Osteocyte (in vitro differentiated cells): ENCODE measurements at regions not wholly inside any gene's neighbourhood (a gene's known extent, or its start where the extent isn't known, plus 50 kb on each side); places are given as distances from the start of the nearest gene placed in this dataset.

Experiments
- DNase-seq: peaks from one replicate; pipeline ENCODE4 v3.0.0; 2021; ENCODE audit warnings: mixed read lengths; ENCODE audit not compliant: unreplicated experiment; ENCODE audit errors: extremely low spot score
- H3K27ac Mint-ChIP-seq: one replicate; pipeline ENCODE4 v1.8.0; 2021; ENCODE audit warnings: mild to moderate bottlenecking, mixed read lengths; ENCODE audit not compliant: unreplicated experiment
- H3K27me3 Mint-ChIP-seq: one replicate; pipeline ENCODE4 v1.8.0; 2021; ENCODE audit warnings: mixed read lengths; ENCODE audit not compliant: unreplicated experiment
- H3K36me3 Mint-ChIP-seq: one replicate; pipeline ENCODE4 v1.8.0; 2021; ENCODE audit warnings: mixed read lengths; ENCODE audit not compliant: unreplicated experiment
- H3K4me1 Mint-ChIP-seq: one replicate; pipeline ENCODE4 v1.8.0; 2021; ENCODE audit warnings: mixed read lengths; ENCODE audit not compliant: unreplicated experiment
- H3K4me3 Mint-ChIP-seq: one replicate; pipeline ENCODE4 v1.8.0; 2021; ENCODE audit warnings: mild to moderate bottlenecking, moderate library complexity, mixed read lengths; ENCODE audit not compliant: unreplicated experiment
- H3K9me3 Mint-ChIP-seq: one replicate; pipeline ENCODE4 v1.8.0; 2021; ENCODE audit warnings: mixed read lengths; ENCODE audit not compliant: unreplicated experiment
- TF ChIP-seq, protein P1 (sequence below): fragments of 200-600 bp; sonication (generic); IDR thresholded peaks from 2 replicates; pipeline ENCODE4 v1.5.0; 2021; ENCODE audit warnings: antibody characterized with exemption, mild to moderate bottlenecking, moderate library complexity

DNA sequence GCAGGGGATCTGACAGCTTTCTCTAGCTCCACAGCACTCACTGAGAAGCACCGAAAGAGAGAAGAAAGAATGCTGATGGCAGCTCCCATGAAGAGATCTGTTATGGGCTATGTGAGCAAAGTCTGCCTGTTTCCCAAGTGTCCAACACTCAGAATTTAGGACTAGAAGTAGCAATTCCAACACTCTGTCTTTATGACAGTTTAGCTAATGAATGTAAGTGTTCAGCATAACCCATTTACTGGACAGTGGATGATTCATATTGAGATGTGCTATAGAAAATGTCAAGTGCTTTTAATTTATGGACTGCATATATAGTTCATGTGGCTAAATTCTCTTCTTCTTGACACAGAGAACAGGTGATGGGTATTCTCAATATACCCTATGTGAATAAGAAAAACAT is 683.1 kb upstream of the ZNF608 start:
- H3K36me3 Mint-ChIP-seq = peaks cover 7% of the 10 kb centered on the region
- TF ChIP-seq, protein P1, sequence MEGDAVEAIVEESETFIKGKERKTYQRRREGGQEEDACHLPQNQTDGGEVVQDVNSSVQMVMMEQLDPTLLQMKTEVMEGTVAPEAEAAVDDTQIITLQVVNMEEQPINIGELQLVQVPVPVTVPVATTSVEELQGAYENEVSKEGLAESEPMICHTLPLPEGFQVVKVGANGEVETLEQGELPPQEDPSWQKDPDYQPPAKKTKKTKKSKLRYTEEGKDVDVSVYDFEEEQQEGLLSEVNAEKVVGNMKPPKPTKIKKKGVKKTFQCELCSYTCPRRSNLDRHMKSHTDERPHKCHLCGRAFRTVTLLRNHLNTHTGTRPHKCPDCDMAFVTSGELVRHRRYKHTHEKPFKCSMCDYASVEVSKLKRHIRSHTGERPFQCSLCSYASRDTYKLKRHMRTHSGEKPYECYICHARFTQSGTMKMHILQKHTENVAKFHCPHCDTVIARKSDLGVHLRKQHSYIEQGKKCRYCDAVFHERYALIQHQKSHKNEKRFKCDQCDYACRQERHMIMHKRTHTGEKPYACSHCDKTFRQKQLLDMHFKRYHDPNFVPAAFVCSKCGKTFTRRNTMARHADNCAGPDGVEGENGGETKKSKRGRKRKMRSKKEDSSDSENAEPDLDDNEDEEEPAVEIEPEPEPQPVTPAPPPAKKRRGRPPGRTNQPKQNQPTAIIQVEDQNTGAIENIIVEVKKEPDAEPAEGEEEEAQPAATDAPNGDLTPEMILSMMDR = no peak
- H3K4me3 Mint-ChIP-seq = no peak overlapping the region
- no peak for DNase-seq
- H3K4me1 Mint-ChIP-seq = peaks cover 4% of the 10 kb centered on the region
- H3K27me3 Mint-ChIP-seq = no peaks in the 10 kb centered on the region
- peaks cover 24% of the 10 kb centered on the region for H3K9me3 Mint-ChIP-seq
- H3K27ac Mint-ChIP-seq = no peak overlapping the region

- no peak overlapping the region for H3K4me3 Mint-ChIP-seq
- no peak overlapping the region for H3K27ac Mint-ChIP-seq
- H3K9me3 Mint-ChIP-seq = peaks cover 26% of the 10 kb centered on the region
- H3K27me3 Mint-ChIP-seq = no peaks in the 10 kb centered on the region
- no peak for DNase-seq
- H3K36me3 Mint-ChIP-seq = peaks cover 2% of the 10 kb centered on the region
- H3K4me1 Mint-ChIP-seq = no peaks in the 10 kb centered on the region
- TF ChIP-seq, protein P1 = no peak
These were observed 687.0 kb upstream of the ZNF608 start for GRCh38 chr5:125433457-125433856.

DNA sequence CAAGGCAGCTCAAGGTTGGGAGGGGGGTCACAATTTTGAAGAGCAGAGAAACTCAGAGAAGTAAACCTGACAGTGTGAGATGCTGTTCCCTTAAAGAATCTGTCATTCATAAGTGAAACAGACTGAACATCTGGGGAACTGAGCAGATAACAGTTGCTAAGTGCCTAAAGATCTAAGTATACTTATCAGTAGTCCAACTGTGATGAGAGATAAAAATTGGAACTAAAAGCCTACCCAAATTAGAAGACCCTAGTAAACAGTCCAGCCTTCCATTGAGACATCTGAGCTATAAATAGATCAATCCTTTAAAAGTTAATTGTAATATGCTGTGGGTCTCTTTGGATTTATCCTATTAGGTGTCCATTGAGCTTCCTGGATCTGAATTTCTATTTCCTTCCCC is 692.8 kb upstream of the ZNF608 start:
- Mint-ChIP-seq H3K9me3 (peaks cover 36% of the 10 kb centered on the region), H3K27ac (no peak overlapping the region), H3K4me3 (no peak overlapping the region), H3K27me3 (no peaks in the 10 kb centered on the region), H3K4me1 (no peaks in the 10 kb centered on the region), H3K36me3 (peaks cover 16% of the 10 kb centered on the region)
- DNase-seq = no peak
- TF ChIP-seq, protein P1 = no peak

- TF ChIP-seq, protein P1 = no peak
- Mint-ChIP-seq H3K4me1 (peaks cover 3% of the 10 kb centered on the region), H3K4me3 (no peak overlapping the region), H3K36me3 (peaks cover 19% of the 10 kb centered on the region), H3K27ac (no peak overlapping the region), H3K9me3 (peaks cover 36% of the 10 kb centered on the region), H3K27me3 (no peaks in the 10 kb centered on the region)
- DNase-seq = no peak
These were observed 694.5 kb upstream of the ZNF608 start for GRCh38 chr5:125440905-125441304.

DNA sequence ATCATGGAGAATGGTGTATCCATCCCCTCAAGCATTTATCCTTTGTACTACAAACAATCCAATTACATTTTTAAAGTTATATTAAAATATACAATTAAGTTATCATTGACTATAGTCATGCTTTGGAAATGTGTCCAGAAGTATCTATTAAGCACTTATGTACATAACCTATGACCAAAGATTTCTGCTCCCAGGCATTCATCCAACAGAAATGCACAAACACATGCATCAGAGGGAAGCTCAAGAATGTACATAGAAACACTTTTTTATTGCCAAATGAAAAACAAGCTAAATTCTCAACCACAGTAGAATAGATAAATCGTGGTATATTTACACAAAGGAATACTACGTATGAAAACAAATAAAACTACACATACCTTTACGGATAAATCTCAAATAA is 700.5 kb upstream of the ZNF608 start:
- TF ChIP-seq, protein P1 = no peak
- H3K27me3 Mint-ChIP-seq = no peaks in the 10 kb centered on the region
- no peak for DNase-seq
- H3K4me1 Mint-ChIP-seq = peaks cover 18% of the 10 kb centered on the region
- H3K9me3 Mint-ChIP-seq = peaks cover 9% of the 10 kb centered on the region
- H3K4me3 Mint-ChIP-seq = no peak overlapping the region
- H3K36me3 Mint-ChIP-seq = peaks cover 7% of the 10 kb centered on the region
- H3K27ac Mint-ChIP-seq = no peak overlapping the region
